Breast epithelium (tissue), 4 donors: ENCODE measurements at regions not wholly inside any gene's neighbourhood (a gene's known extent, or its start where the extent isn't known, plus 50 kb on each side); places are given as distances from the start of the nearest gene placed in this dataset.

ENCODE experiments used
- DNase-seq, 2 donors: peaks; one replicate each; pipeline ENCODE4 v3.0.0-alpha.2; 2019; ENCODE audit warnings: low spot score in 2 of 2
- H3K27ac ChIP-seq, 2 donors: fragments of 200-600 bp; sonication (generic) in 1 of 2; one replicate each; pipeline ENCODE4 v1.5.1; 2016 to 2019; ENCODE audit warnings: mild to moderate bottlenecking in 1 of 2
- H3K27me3 ChIP-seq, 2 donors: fragments of 200-600 bp; sonication (generic) in 1 of 2; one replicate each; pipeline versions ENCODE4 v1.5.1 to v1.6.0; 2017 to 2019; ENCODE audit warnings: control low read depth in 1 of 2, mild to moderate bottlenecking in 1 of 2
- H3K36me3 ChIP-seq: fragments of 200-600 bp; one replicate; pipeline ENCODE4 v1.5.1; 2019
- H3K4me1 ChIP-seq, 2 donors: fragments of 200-600 bp; sonication (generic); one replicate each; pipeline ENCODE4 v1.5.1; 2016 to 2019; ENCODE audit warnings: control low read depth in 1 of 2
- H3K4me3 ChIP-seq, 3 donors: fragments of 200-600 bp; sonication (generic); 1 replicate in 2 of 3; 2 replicates in 1 of 3; pipeline ENCODE4 v1.5.1; 2016 to 2019; ENCODE audit warnings: mild to moderate bottlenecking in 3 of 3, moderate library complexity in 2 of 3
- H3K9me3 ChIP-seq, 2 donors: fragments of 200-600 bp; sonication (generic) in 1 of 2; one replicate each; pipeline ENCODE4 v1.5.1; 2016 to 2019; ENCODE audit warnings: control low read depth in 1 of 2
- CTCF ChIP-seq, 3 donors: fragments of 450-650 bp; IDR thresholded peaks; one replicate each; pipeline ENCODE4 v1.5.1; 2016 to 2017; ENCODE audit warnings: antibody characterized with exemption in 3 of 3, mild to moderate bottlenecking in 3 of 3, moderate library complexity in 3 of 3
- POLR2A ChIP-seq: fragments of 450-650 bp; IDR thresholded peaks from one replicate; pipeline ENCODE4 v1.6.1; 2016; ENCODE audit warnings: antibody characterized with exemption, mild to moderate bottlenecking, moderate library complexity
- POLR2AphosphoS5 ChIP-seq, 3 donors: sonication (generic); formaldehyde crosslinking; IDR thresholded peaks; one replicate each; pipeline ENCODE4 v1.6.1; 2017; ENCODE audit warnings: antibody characterized with exemption in 3 of 3
- intact Hi-C: fragments of 100-400 bp; cut with DNase I; formaldehyde crosslinking; loops from one replicate; pipeline ENCODE4 v1.15.1; 2023; ENCODE audit warnings: low total_unique reads

- H3K36me3 ChIP-seq, result no peaks in the 10 kb centered on the region
- H3K4me1 ChIP-seq, result no peaks in the 10 kb centered on the region
- H3K9me3 ChIP-seq, result no peaks in the 10 kb centered on the region
- no peaks in the 10 kb centered on the region for H3K27me3 ChIP-seq
- no peak overlapping the region for H3K4me3 ChIP-seq
- no peak for DNase-seq
- intact Hi-C loops, result no loop called here
- no peak overlapping the region for H3K27ac ChIP-seq
- no peak for TF ChIP-seq POLR2AphosphoS5 (IDR thresholded peaks at IDR 0.05)
Observed at GRCh38 chr9:73596321-73596720, 444.7 kb downstream of the ANXA1 start.

GRCh38 chr9:73597039-73597438 is 445.4 kb downstream of the ANXA1 start:
- H3K36me3 ChIP-seq, result no peaks in the 10 kb centered on the region
- no peak for DNase-seq
- H3K27me3 ChIP-seq, result no peaks in the 10 kb centered on the region
- no peak overlapping the region for H3K4me3 ChIP-seq
- H3K9me3 ChIP-seq, result no peaks in the 10 kb centered on the region
- no peak for TF ChIP-seq POLR2A
- TF ChIP-seq POLR2AphosphoS5 (IDR thresholded peaks at IDR 0.05), result no peak
- intact Hi-C loops, result no loop called here
- no peaks in the 10 kb centered on the region for H3K4me1 ChIP-seq
- H3K27ac ChIP-seq, result no peak overlapping the region

- TF ChIP-seq CTCF (IDR thresholded peaks at IDR 0.05) (no peak), POLR2AphosphoS5 (IDR thresholded peaks at IDR 0.05) (no peak), POLR2A (no peak)
- no peak overlapping the region for H3K4me3 ChIP-seq
- no peaks in the 10 kb centered on the region for H3K27me3 ChIP-seq
- no peaks in the 10 kb centered on the region for H3K4me1 ChIP-seq
- intact Hi-C loops, result no loop called here
- H3K36me3 ChIP-seq, result no peaks in the 10 kb centered on the region
- H3K9me3 ChIP-seq, result no peaks in the 10 kb centered on the region
- no peak for DNase-seq
- no peak overlapping the region for H3K27ac ChIP-seq
Observed at GRCh38 chr9:73597771-73598170, 446.1 kb downstream of the ANXA1 start.

GRCh38 chr9:73609381-73609780 is 457.7 kb downstream of the ANXA1 start:
- no peaks in the 10 kb centered on the region for H3K27me3 ChIP-seq
- no peak for TF ChIP-seq CTCF (IDR thresholded peaks at IDR 0.05)
- no peak for TF ChIP-seq POLR2A
- TF ChIP-seq POLR2AphosphoS5 (IDR thresholded peaks at IDR 0.05), result no peak
- H3K9me3 ChIP-seq, result no peaks in the 10 kb centered on the region
- no peaks in the 10 kb centered on the region for H3K36me3 ChIP-seq
- H3K4me3 ChIP-seq, result no peak overlapping the region
- no peak overlapping the region for H3K27ac ChIP-seq
- intact Hi-C loops, result no loop called here
- H3K4me1 ChIP-seq, result no peaks in the 10 kb centered on the region
- no peak for DNase-seq

GRCh38 chr9:73611032-73611431 is 459.4 kb downstream of the ANXA1 start:
- TF ChIP-seq CTCF (IDR thresholded peaks at IDR 0.05), result no peak
- TF ChIP-seq POLR2A, result no peak
- no peak for TF ChIP-seq POLR2AphosphoS5 (IDR thresholded peaks at IDR 0.05)
- H3K27me3 ChIP-seq, result no peaks in the 10 kb centered on the region
- H3K4me1 ChIP-seq, result no peaks in the 10 kb centered on the region
- H3K4me3 ChIP-seq, result no peak overlapping the region
- no peak overlapping the region for H3K27ac ChIP-seq
- intact Hi-C loops, result no loop called here
- no peaks in the 10 kb centered on the region for H3K36me3 ChIP-seq
- H3K9me3 ChIP-seq, result no peaks in the 10 kb centered on the region
- DNase-seq, result no peak

- TF ChIP-seq POLR2AphosphoS5 (IDR thresholded peaks at IDR 0.05) (no peak), CTCF (IDR thresholded peaks at IDR 0.05) (no peak), POLR2A (no peak)
- H3K9me3 ChIP-seq, result no peaks in the 10 kb centered on the region
- H3K4me3 ChIP-seq, result no peak overlapping the region
- intact Hi-C loops, result no loop called here
- no peak overlapping the region for H3K27ac ChIP-seq
- no peaks in the 10 kb centered on the region for H3K27me3 ChIP-seq
- no peak for DNase-seq
- H3K4me1 ChIP-seq, result no peaks in the 10 kb centered on the region
- H3K36me3 ChIP-seq, result no peaks in the 10 kb centered on the region
Observed at GRCh38 chr9:73613092-73613701, 461.5 kb downstream of the ANXA1 start.
